ENCODE measurements at regions not wholly inside any gene's neighbourhood (a gene's known extent, or its start where the extent isn't known, plus 50 kb on each side); places are given as distances from the start of the nearest gene placed in this dataset.

GRCh38 chr2:14513903-14514302, 118.6 kb upstream of the LRATD1 start:
- no peak overlapping the region for H3K4me3 ChIP-seq (ENCODE audit: low read depth, low read length)
- no peak for TF ChIP-seq ZBTB48 (tag by site-specific recombination; IDR thresholded peaks at IDR 0.05)
- no peak for TF ChIP-seq HOXC10 (CRISPR knock-in tag; IDR thresholded peaks at IDR 0.05)
- TF ChIP-seq KLF16 (tag by site-specific recombination; IDR thresholded peaks at IDR 0.05) = no peak
- no peak for TF ChIP-seq PRDM2 (tag by site-specific recombination; IDR thresholded peaks at IDR 0.05; ENCODE audit: borderline replicate concordance)
- TF ChIP-seq MEIS1 (CRISPR knock-in tag; IDR thresholded peaks at IDR 0.05; ENCODE audit: borderline replicate concordance) = no peak
- no peak for TF ChIP-seq ZNF555 (tag by site-specific recombination; conservative IDR thresholded peaks at IDR 0.05)
- TF ChIP-seq PATZ1 (tag by site-specific recombination; IDR thresholded peaks at IDR 0.05) = no peak
- H3K4me1 ChIP-seq (ENCODE audit: control insufficient read depth, insufficient read depth, low read length) = no peaks in the 10 kb centered on the region
- H3K36me3 ChIP-seq (ENCODE audit: control insufficient read depth in 2 of 2, insufficient read depth in 1 of 2, low read length in 2 of 2) = no peaks in the 10 kb centered on the region
- no peaks in the 10 kb centered on the region for H3K9me3 ChIP-seq (ENCODE audit: control insufficient read depth, insufficient read depth, low read depth, low read length)
- CTCF ChIA-PET = no interaction called here
- H3K27ac ChIP-seq (ENCODE audit: extremely low read depth, low read depth, low read length) = no peak overlapping the region
- POLR2A ChIA-PET = no interaction called here

GRCh38 chr2:14516844-14517243, 115.7 kb upstream of the LRATD1 start:
- Histone ChIP-seq H3K9me3 (ENCODE audit: control insufficient read depth, insufficient read depth, low read depth, low read length) (no peaks in the 10 kb centered on the region), H3K4me1 (ENCODE audit: control insufficient read depth, insufficient read depth, low read length) (no peaks in the 10 kb centered on the region), H3K27ac (ENCODE audit: extremely low read depth, low read depth, low read length) (no peak overlapping the region), H3K4me3 (ENCODE audit: low read depth, low read length) (no peak overlapping the region), H3K36me3 (ENCODE audit: control insufficient read depth in 2 of 2, insufficient read depth in 1 of 2, low read length in 2 of 2) (no peaks in the 10 kb centered on the region)
- no peak for TF ChIP-seq ZNF175 (tag by site-specific recombination; IDR thresholded peaks at IDR 0.05)
- ChIA-PET CTCF (no interaction called here), POLR2A (interaction anchor here (0.6 to 0.7 kb wide), 2 partner anchors 192 to 555 kb away, joined by 3 to 6 read pairs; no protein-coding TSS in a partner anchor)

- no peak for TF ChIP-seq ZBTB1 (tag by site-specific recombination; IDR thresholded peaks at IDR 0.05)
- no peak for TF ChIP-seq ZNF398 (tag by site-specific recombination; IDR thresholded peaks at IDR 0.05)
- TF ChIP-seq ZNF114 (tag by site-specific recombination; IDR thresholded peaks at IDR 0.05) = no peak
- TF ChIP-seq ZNF37A (tag by site-specific recombination; IDR thresholded peaks at IDR 0.05) = no peak
- H3K27ac ChIP-seq (ENCODE audit: extremely low read depth, low read depth, low read length) = no peak overlapping the region
- H3K4me3 ChIP-seq (ENCODE audit: low read depth, low read length) = no peak overlapping the region
- no peaks in the 10 kb centered on the region for H3K4me1 ChIP-seq (ENCODE audit: control insufficient read depth, insufficient read depth, low read length)
- no peaks in the 10 kb centered on the region for H3K9me3 ChIP-seq (ENCODE audit: control insufficient read depth, insufficient read depth, low read depth, low read length)
- ChIA-PET CTCF (interaction anchor here (0.6 kb wide), 1 partner anchor 100 kb away, joined by 3 read pairs; no protein-coding TSS in a partner anchor), POLR2A (no interaction called here)
- H3K36me3 ChIP-seq (ENCODE audit: control insufficient read depth in 2 of 2, insufficient read depth in 1 of 2, low read length in 2 of 2) = no peaks in the 10 kb centered on the region
These were observed 114.8 kb upstream of the LRATD1 start for GRCh38 chr2:14517731-14518130.
